ENCODE measurements at regions not wholly inside any gene's neighbourhood (a gene's known extent, or its start where the extent isn't known, plus 50 kb on each side); places are given as distances from the start of the nearest gene placed in this dataset.

- no peak for DNase-seq (ENCODE audit: low read depth, low spot score)
- no peak overlapping the region for H3K4me3 ChIP-seq (ENCODE audit: low read depth, low read length)
- TF ChIP-seq CTCF (IDR thresholded peaks at IDR 0.05; ENCODE audit: insufficient read depth, low read length, missing control alignments): no peak
- ChIA-PET CTCF (no interaction called here), POLR2A (no interaction called here)
Observed at GRCh38 chr7:51899611-51900010, 583.0 kb upstream of the COBL start.

- CTCF ChIA-PET: no interaction called here
- TF ChIP-seq CTCF (IDR thresholded peaks at IDR 0.05; ENCODE audit: insufficient read depth, low read length, missing control alignments): no peak
- POLR2A ChIA-PET: no interaction called here
Observed at GRCh38 chr7:51882412-51882811, 565.8 kb upstream of the COBL start.

GRCh38 chr7:51881309-51881708 is 564.7 kb upstream of the COBL start:
- ChIA-PET CTCF (no interaction called here), POLR2A (no interaction called here)
- H3K4me3 ChIP-seq (ENCODE audit: low read depth, low read length): no peak overlapping the region
- TF ChIP-seq CTCF (IDR thresholded peaks at IDR 0.05; ENCODE audit: insufficient read depth, low read length, missing control alignments): no peak
- no peak for DNase-seq (ENCODE audit: low read depth, low spot score)

More at GRCh38 chr7:51882412-51882811, 565.8 kb upstream of the COBL start:
- DNase-seq (ENCODE audit: low read depth, low spot score): no peak
- H3K4me3 ChIP-seq (ENCODE audit: low read depth, low read length): no peak overlapping the region

- ChIA-PET CTCF (no interaction called here), POLR2A (no interaction called here)
- no peak for TF ChIP-seq CTCF (IDR thresholded peaks at IDR 0.05; ENCODE audit: insufficient read depth, low read length, missing control alignments)
- DNase-seq (ENCODE audit: low read depth, low spot score): no peak
- H3K4me3 ChIP-seq (ENCODE audit: low read depth, low read length): no peak overlapping the region
Observed at GRCh38 chr7:51878865-51879264, 562.3 kb upstream of the COBL start.

- ChIA-PET CTCF (no interaction called here), POLR2A (no interaction called here)
- TF ChIP-seq CTCF (IDR thresholded peaks at IDR 0.05; ENCODE audit: insufficient read depth, low read length, missing control alignments): no peak
- H3K4me3 ChIP-seq (ENCODE audit: low read depth, low read length): no peak overlapping the region
- DNase-seq (ENCODE audit: low read depth, low spot score): no peak
Observed at GRCh38 chr7:51869452-51869851, 552.8 kb upstream of the COBL start.

- DNase-seq (ENCODE audit: low read depth, low spot score): no peak
- TF ChIP-seq CTCF (IDR thresholded peaks at IDR 0.05; ENCODE audit: insufficient read depth, low read length, missing control alignments): no peak
- POLR2A ChIA-PET: no interaction called here
- CTCF ChIA-PET: no interaction called here
- H3K4me3 ChIP-seq (ENCODE audit: low read depth, low read length): no peak overlapping the region
Observed at GRCh38 chr7:51867117-51867516, 550.5 kb upstream of the COBL start.
